NOMO-1 treated with DMSO at 0.1 percent for 48 hours (cell line): ENCODE measurements at regions not wholly inside any gene's neighbourhood (a gene's known extent, or its start where the extent isn't known, plus 50 kb on each side); places are given as distances from the start of the nearest gene placed in this dataset.

ENCODE experiments used
- DNase-seq: peaks from one replicate; lab custom pipeline; 2025; ENCODE audit not compliant: unreplicated experiment; lab: John Stamatoyannopoulos, UW

- DNase-seq, result peak; percentile 18
These were observed 87.3 kb downstream of the TMEM100 start for GRCh38 chr17:55635253-55635914.

- DNase-seq, result no peak
These were observed 88.0 kb downstream of the TMEM100 start for GRCh38 chr17:55634702-55635101.

GRCh38 chr17:55632893-55633292 lies 89.8 kb downstream of the TMEM100 start:
- no peak for DNase-seq

GRCh38 chr17:55632236-55632635 lies 90.4 kb downstream of the TMEM100 start:
- DNase-seq, result no peak

GRCh38 chr17:55629995-55630394 lies 92.7 kb downstream of the TMEM100 start:
- DNase-seq, result no peak

GRCh38 chr17:55625521-55625920 lies 97.1 kb downstream of the TMEM100 start:
- no peak for DNase-seq

GRCh38 chr17:55624772-55625433 lies 97.8 kb downstream of the TMEM100 start:
- no peak for DNase-seq

- no peak for DNase-seq
These were observed 100.1 kb downstream of the TMEM100 start for GRCh38 chr17:55622547-55622946.

GRCh38 chr17:55620945-55621344 lies 101.7 kb downstream of the TMEM100 start:
- DNase-seq, result no peak

- DNase-seq, result no peak
These were observed 102.6 kb downstream of the TMEM100 start for GRCh38 chr17:55620023-55620422.

- no peak for DNase-seq
These were observed 105.2 kb downstream of the TMEM100 start for GRCh38 chr17:55617441-55617840.

- DNase-seq, result no peak
These were observed 102.8 kb upstream of the SMIM36 start for GRCh38 chr17:55614061-55614460.

- DNase-seq, result no peak
These were observed 101.5 kb upstream of the SMIM36 start for GRCh38 chr17:55612691-55613141.

GRCh38 chr17:55607731-55608341 lies 96.6 kb upstream of the SMIM36 start:
- no peak for DNase-seq

- no peak for DNase-seq
These were observed 95.2 kb upstream of the SMIM36 start for GRCh38 chr17:55606488-55606815.

GRCh38 chr17:55605705-55606487 lies 94.6 kb upstream of the SMIM36 start:
- no peak for DNase-seq

GRCh38 chr17:55601874-55602364 lies 90.7 kb upstream of the SMIM36 start:
- peak; percentile 39 for DNase-seq

- no peak for DNase-seq
These were observed 87.2 kb upstream of the SMIM36 start for GRCh38 chr17:55598495-55598894.

- no peak for DNase-seq
These were observed 77.4 kb upstream of the SMIM36 start for GRCh38 chr17:55588446-55589242.

GRCh38 chr17:55587608-55588139 lies 76.4 kb upstream of the SMIM36 start:
- DNase-seq, result no peak
